Mesodermal cell (in vitro differentiated cells): ENCODE measurements at regions not wholly inside any gene's neighbourhood (a gene's known extent, or its start where the extent isn't known, plus 50 kb on each side); places are given as distances from the start of the nearest gene placed in this dataset.

Source experiments
- H3K27ac ChIP-seq: 2 replicates; pipeline ENCODE4 v1.7.0; 2013; ENCODE audit warnings: mild to moderate bottlenecking, low read depth, low read length, moderate library complexity; ENCODE audit not compliant: severe bottlenecking
- H3K36me3 ChIP-seq: 2 replicates; pipeline ENCODE4 v1.7.1; 2013; ENCODE audit warnings: mild to moderate bottlenecking, low read length, moderate library complexity; ENCODE audit not compliant: control insufficient read depth, insufficient read depth
- H3K4me1 ChIP-seq: one replicate; pipeline ENCODE4 v1.7.1; 2013; ENCODE audit warnings: mild to moderate bottlenecking, low read length; ENCODE audit not compliant: insufficient read depth, control insufficient read depth, poor library complexity, severe bottlenecking
- H3K4me3 ChIP-seq: 2 replicates; pipeline ENCODE4 v1.7.0; 2013; ENCODE audit warnings: low read length, control low read depth, mild to moderate bottlenecking; ENCODE audit not compliant: insufficient read depth, poor library complexity, severe bottlenecking; ENCODE audit errors: extremely low read depth
- H3K9me3 ChIP-seq: 2 replicates; pipeline ENCODE4 v1.7.1; 2013; ENCODE audit warnings: mild to moderate bottlenecking, low read length, moderate library complexity; ENCODE audit not compliant: control insufficient read depth
- WGBS, 2 experiments: methylation state at CpG; one replicate each; pipeline ENCODE4 v1.1.5; 2013; ENCODE audit warnings: missing lambda C conversion rate in 2 of 2; ENCODE audit not compliant: insufficient coverage in 2 of 2; 5-methylcytosine and 5-hydroxymethylcytosine counted together

- WGBS, 2 experiments, result no CpG with 5 or more reads among the region's 1 CpG
- no peaks in the 10 kb centered on the region for H3K9me3 ChIP-seq
- no peak overlapping the region for H3K27ac ChIP-seq
- no peak overlapping the region for H3K4me3 ChIP-seq
- H3K4me1 ChIP-seq, result no peaks in the 10 kb centered on the region
- H3K36me3 ChIP-seq, result no peaks in the 10 kb centered on the region
Measured at GRCh38 chr15:97730315-97730714, 230.2 kb upstream of the ARRDC4 start.

- Histone ChIP-seq H3K36me3 (no peaks in the 10 kb centered on the region), H3K4me3 (no peak overlapping the region), H3K27ac (no peak overlapping the region), H3K4me1 (no peaks in the 10 kb centered on the region), H3K9me3 (no peaks in the 10 kb centered on the region)
- 86 to 91% methylated on average over 3 of the region's 3 CpGs for WGBS, 2 experiments
Measured at GRCh38 chr15:97731859-97732258, 228.6 kb upstream of the ARRDC4 start.

GRCh38 chr15:97733373-97733772 is 227.1 kb upstream of the ARRDC4 start:
- H3K4me3 ChIP-seq, result no peak overlapping the region
- H3K4me1 ChIP-seq, result no peaks in the 10 kb centered on the region
- no peak overlapping the region for H3K27ac ChIP-seq
- H3K36me3 ChIP-seq, result no peaks in the 10 kb centered on the region
- H3K9me3 ChIP-seq, result no peaks in the 10 kb centered on the region
- 86 to 89% methylated on average over 2 to 3 of the region's 3 CpGs for WGBS, 2 experiments

- Histone ChIP-seq H3K9me3 (no peaks in the 10 kb centered on the region), H3K4me3 (no peak overlapping the region), H3K36me3 (no peaks in the 10 kb centered on the region), H3K27ac (no peak overlapping the region), H3K4me1 (no peaks in the 10 kb centered on the region)
- WGBS, 2 experiments, result 71% methylated on average over 1 of the region's 3 CpGs; no CpG with 5 or more reads in 1 of the 2 experiments
Measured at GRCh38 chr15:97736748-97737147, 223.8 kb upstream of the ARRDC4 start.

- H3K9me3 ChIP-seq, result no peaks in the 10 kb centered on the region
- no peak overlapping the region for H3K27ac ChIP-seq
- H3K4me3 ChIP-seq, result no peak overlapping the region
- no peaks in the 10 kb centered on the region for H3K4me1 ChIP-seq
- H3K36me3 ChIP-seq, result no peaks in the 10 kb centered on the region
- 34 to 92% methylated on average over 2 to 5 of the region's 8 CpGs for WGBS, 2 experiments
Measured at GRCh38 chr15:97745481-97746071, 214.9 kb upstream of the ARRDC4 start.

GRCh38 chr15:97747342-97747741 is 213.2 kb upstream of the ARRDC4 start:
- Histone ChIP-seq H3K36me3 (no peaks in the 10 kb centered on the region), H3K9me3 (no peaks in the 10 kb centered on the region), H3K4me1 (no peaks in the 10 kb centered on the region), H3K4me3 (no peak overlapping the region), H3K27ac (no peak overlapping the region)
- WGBS, 2 experiments, result 81 to 82% methylated on average over 4 of the region's 5 CpGs

GRCh38 chr15:97748576-97748975 is 211.9 kb upstream of the ARRDC4 start:
- Histone ChIP-seq H3K36me3 (no peaks in the 10 kb centered on the region), H3K4me3 (no peak overlapping the region), H3K27ac (no peak overlapping the region), H3K9me3 (no peaks in the 10 kb centered on the region), H3K4me1 (no peaks in the 10 kb centered on the region)
- 88 to 97% methylated on average over 3 to 5 of the region's 5 CpGs for WGBS, 2 experiments

- WGBS, 2 experiments, result 71 to 80% methylated on average over 4 to 5 of the region's 7 CpGs
- Histone ChIP-seq H3K9me3 (no peaks in the 10 kb centered on the region), H3K4me3 (no peak overlapping the region), H3K4me1 (no peaks in the 10 kb centered on the region), H3K27ac (no peak overlapping the region), H3K36me3 (no peaks in the 10 kb centered on the region)
Measured at GRCh38 chr15:97750060-97750459, 210.4 kb upstream of the ARRDC4 start.

- no peaks in the 10 kb centered on the region for H3K36me3 ChIP-seq
- H3K27ac ChIP-seq, result no peak overlapping the region
- 91% methylated on average over 1 of the region's 1 CpG; no CpG with 5 or more reads in 1 of the 2 experiments for WGBS, 2 experiments
- no peaks in the 10 kb centered on the region for H3K4me1 ChIP-seq
- no peak overlapping the region for H3K4me3 ChIP-seq
- H3K9me3 ChIP-seq, result no peaks in the 10 kb centered on the region
Measured at GRCh38 chr15:97755726-97756125, 204.8 kb upstream of the ARRDC4 start.

- Histone ChIP-seq H3K27ac (no peak overlapping the region), H3K4me1 (no peaks in the 10 kb centered on the region), H3K4me3 (no peak overlapping the region), H3K9me3 (no peaks in the 10 kb centered on the region), H3K36me3 (no peaks in the 10 kb centered on the region)
- WGBS, 2 experiments, result no CpG with 5 or more reads among the region's 3 CpGs
Measured at GRCh38 chr15:97759363-97759762, 201.1 kb upstream of the ARRDC4 start.

- Histone ChIP-seq H3K36me3 (no peaks in the 10 kb centered on the region), H3K4me1 (no peaks in the 10 kb centered on the region), H3K9me3 (no peaks in the 10 kb centered on the region), H3K4me3 (no peak overlapping the region), H3K27ac (no peak overlapping the region)
- WGBS, 2 experiments, result 60 to 95% methylated on average over 2 to 5 of the region's 5 CpGs
Measured at GRCh38 chr15:97761110-97761509, 199.4 kb upstream of the ARRDC4 start.
